ENCODE measurements at regions not wholly inside any gene's neighbourhood (a gene's known extent, or its start where the extent isn't known, plus 50 kb on each side); places are given as distances from the start of the nearest gene placed in this dataset.
"Not testable (repeated sequence)": the region's sequence is repeated elsewhere in the genome, so short reads cannot be mapped to it uniquely, and the experiment has no call there.

- DNase-seq (ENCODE audit: low read depth in 2 of 2, low spot score in 1 of 2): no peak
Observed at GRCh38 chr15:31433091-31433490, 106.5 kb downstream of the KLF13 start.

GRCh38 chr15:31433574-31433973, 106.9 kb downstream of the KLF13 start:
- DNase-seq (ENCODE audit: low read depth in 2 of 2, low spot score in 1 of 2): no peak

- no peak for DNase-seq (ENCODE audit: low read depth in 2 of 2, low spot score in 1 of 2)
Observed at GRCh38 chr15:31434275-31434587, 107.6 kb downstream of the KLF13 start.

GRCh38 chr15:31434588-31435260, 108.1 kb downstream of the KLF13 start:
- DNase-seq (ENCODE audit: low read depth in 2 of 2, low spot score in 1 of 2): peak; percentile 64 to 80

GRCh38 chr15:31435261-31435911, 108.8 kb downstream of the KLF13 start:
- peak; percentile 56 to 81 for DNase-seq (ENCODE audit: low read depth in 2 of 2, low spot score in 1 of 2)

- no peak for DNase-seq (ENCODE audit: low read depth in 2 of 2, low spot score in 1 of 2)
Observed at GRCh38 chr15:31435912-31436628, 109.4 kb downstream of the KLF13 start.

GRCh38 chr15:31437686-31438085, 111.1 kb downstream of the KLF13 start:
- peak in 1 of 2 donors; percentile 49 for DNase-seq (ENCODE audit: low read depth in 2 of 2, low spot score in 1 of 2)

- DNase-seq (ENCODE audit: low read depth in 2 of 2, low spot score in 1 of 2): no peak
Observed at GRCh38 chr15:31438601-31439265, 112.1 kb downstream of the KLF13 start.

GRCh38 chr15:31439328-31439727, 112.7 kb downstream of the KLF13 start:
- DNase-seq (ENCODE audit: low read depth in 2 of 2, low spot score in 1 of 2): no peak

GRCh38 chr15:31440216-31440615, 113.6 kb downstream of the KLF13 start:
- not testable (repeated sequence) for DNase-seq (ENCODE audit: low read depth in 2 of 2, low spot score in 1 of 2)

- DNase-seq (ENCODE audit: low read depth in 2 of 2, low spot score in 1 of 2): no peak
Observed at GRCh38 chr15:31440754-31441311, 114.2 kb downstream of the KLF13 start.

GRCh38 chr15:31442226-31442625, 115.6 kb downstream of the KLF13 start:
- no peak for DNase-seq (ENCODE audit: low read depth in 2 of 2, low spot score in 1 of 2)

GRCh38 chr15:31442699-31443111, 116.1 kb downstream of the KLF13 start:
- no peak for DNase-seq (ENCODE audit: low read depth in 2 of 2, low spot score in 1 of 2)

GRCh38 chr15:31444844-31445243, 118.2 kb downstream of the KLF13 start:
- DNase-seq (ENCODE audit: low read depth in 2 of 2, low spot score in 1 of 2): no peak

GRCh38 chr15:31446546-31446945, 119.9 kb downstream of the KLF13 start:
- no peak for DNase-seq (ENCODE audit: low read depth in 2 of 2, low spot score in 1 of 2)

GRCh38 chr15:31447931-31448634, 121.4 kb downstream of the KLF13 start:
- no peak for DNase-seq (ENCODE audit: low read depth in 2 of 2, low spot score in 1 of 2)

- DNase-seq (ENCODE audit: low read depth in 2 of 2, low spot score in 1 of 2): no peak
Observed at GRCh38 chr15:31448635-31448979, 122.0 kb downstream of the KLF13 start.

GRCh38 chr15:31452595-31453557, 126.2 kb downstream of the KLF13 start:
- DNase-seq (ENCODE audit: low read depth in 2 of 2, low spot score in 1 of 2): no peak

- no peak for DNase-seq (ENCODE audit: low read depth in 2 of 2, low spot score in 1 of 2)
Observed at GRCh38 chr15:31453558-31454318, 127.1 kb downstream of the KLF13 start.
